ENCODE measurements at regions not wholly inside any gene's neighbourhood (a gene's known extent, or its start where the extent isn't known, plus 50 kb on each side); places are given as distances from the start of the nearest gene placed in this dataset.

DNA sequence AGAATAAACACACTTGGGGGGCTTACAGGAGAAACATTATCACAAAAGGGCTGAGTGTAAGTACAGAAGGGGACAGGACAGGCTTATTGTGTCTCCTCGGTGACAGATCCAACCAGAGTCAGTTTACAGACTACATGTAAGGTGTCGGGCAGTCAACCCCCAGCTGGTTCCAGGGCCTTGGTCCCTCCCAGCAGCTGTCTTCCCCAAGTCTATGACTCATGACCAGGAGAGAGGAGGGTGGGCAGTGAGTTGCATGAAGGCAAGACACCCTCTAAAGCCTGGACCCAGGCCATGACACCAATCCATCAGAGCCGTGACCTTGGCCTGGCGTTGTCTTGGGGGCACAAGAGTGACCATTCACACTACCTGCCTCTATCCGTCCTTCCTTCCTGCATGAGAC, 276.2 kb upstream of the CCL2 start:
- no peak overlapping the region for H3K4me3 ChIP-seq
- RAD21 ChIA-PET (ENCODE audit: unreplicated experiment) = no interaction called here
- DNase-seq (ENCODE audit: low read depth, low spot score) (no peak), ATAC-seq (no peak), FAIRE-seq (no peak)
- H4K20me1 ChIP-seq (ENCODE audit: control insufficient read depth, insufficient read depth) = no peaks in the 10 kb centered on the region
- H3K79me2 ChIP-seq (ENCODE audit: control insufficient read depth, insufficient read depth, low read length) = no peaks in the 10 kb centered on the region
- WGBS (ENCODE audit: insufficient coverage, insufficient replicate concordance, low lambda C conversion rate, missing lambda C conversion rate) = 82% methylated on average over 5 of the region's 5 CpGs
- POLR2A ChIA-PET = no interaction called here
- CTCF ChIA-PET = no interaction called here
- H3K36me3 ChIP-seq (ENCODE audit: control insufficient read depth in 2 of 2, insufficient read depth in 2 of 2, low read length in 1 of 2) = no peaks in the 10 kb centered on the region
- in situ Hi-C loops (cut with MboI) (no loop called here), intact Hi-C loops (cut with micrococcal nuclease; ENCODE audit: unreplicated experiment) (no loop called here)
- H2AFZ ChIP-seq (ENCODE audit: control insufficient read depth, low read depth, low read length) = no peak overlapping the region
- H3K4me2 ChIP-seq (ENCODE audit: control insufficient read depth, insufficient read depth) = no peak overlapping the region
- H3K27me3 ChIP-seq (replicated peaks in 1 of 2; ENCODE audit: control insufficient read depth in 2 of 2, insufficient read depth in 2 of 2, low read length in 1 of 2) = no peaks in the 10 kb centered on the region; a peak in 1 of 4 replicates
- BruUV-seq (replicated peaks) = no TSS peak
- no peak overlapping the region for H3K9ac ChIP-seq (ENCODE audit: control insufficient read depth, insufficient read depth, low read length)
- H3K4me1 ChIP-seq (ENCODE audit: control insufficient read depth, insufficient read depth, low read length) = peaks cover 14% of the 10 kb centered on the region
- SMC1A ChIA-PET (ENCODE audit: uncharacterized antibody, unreplicated experiment) = interaction anchor here (1.2 kb wide), 1 partner anchor 10 kb away, joined by 3 read pairs; no protein-coding TSS in a partner anchor
- no peaks in the 10 kb centered on the region; the same call in 2 of the 3 replicates for H3K9me3 ChIP-seq (replicated peaks; ENCODE audit: control insufficient read depth, insufficient read depth, low read length)
- no peak overlapping the region for H3K27ac ChIP-seq (ENCODE audit: control insufficient read depth, insufficient read depth)
- no peak for TF ChIP-seq ZSCAN29 (IDR thresholded peaks at IDR 0.05)
- TF ChIP-seq, protein P1, sequence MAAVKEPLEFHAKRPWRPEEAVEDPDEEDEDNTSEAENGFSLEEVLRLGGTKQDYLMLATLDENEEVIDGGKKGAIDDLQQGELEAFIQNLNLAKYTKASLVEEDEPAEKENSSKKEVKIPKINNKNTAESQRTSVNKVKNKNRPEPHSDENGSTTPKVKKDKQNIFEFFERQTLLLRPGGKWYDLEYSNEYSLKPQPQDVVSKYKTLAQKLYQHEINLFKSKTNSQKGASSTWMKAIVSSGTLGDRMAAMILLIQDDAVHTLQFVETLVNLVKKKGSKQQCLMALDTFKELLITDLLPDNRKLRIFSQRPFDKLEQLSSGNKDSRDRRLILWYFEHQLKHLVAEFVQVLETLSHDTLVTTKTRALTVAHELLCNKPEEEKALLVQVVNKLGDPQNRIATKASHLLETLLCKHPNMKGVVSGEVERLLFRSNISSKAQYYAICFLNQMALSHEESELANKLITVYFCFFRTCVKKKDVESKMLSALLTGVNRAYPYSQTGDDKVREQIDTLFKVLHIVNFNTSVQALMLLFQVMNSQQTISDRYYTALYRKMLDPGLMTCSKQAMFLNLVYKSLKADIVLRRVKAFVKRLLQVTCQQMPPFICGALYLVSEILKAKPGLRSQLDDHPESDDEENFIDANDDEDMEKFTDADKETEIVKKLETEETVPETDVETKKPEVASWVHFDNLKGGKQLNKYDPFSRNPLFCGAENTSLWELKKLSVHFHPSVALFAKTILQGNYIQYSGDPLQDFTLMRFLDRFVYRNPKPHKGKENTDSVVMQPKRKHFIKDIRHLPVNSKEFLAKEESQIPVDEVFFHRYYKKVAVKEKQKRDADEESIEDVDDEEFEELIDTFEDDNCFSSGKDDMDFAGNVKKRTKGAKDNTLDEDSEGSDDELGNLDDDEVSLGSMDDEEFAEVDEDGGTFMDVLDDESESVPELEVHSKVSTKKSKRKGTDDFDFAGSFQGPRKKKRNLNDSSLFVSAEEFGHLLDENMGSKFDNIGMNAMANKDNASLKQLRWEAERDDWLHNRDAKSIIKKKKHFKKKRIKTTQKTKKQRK (IDR thresholded peaks at IDR 0.05; ENCODE audit: low read depth, low read length) = no peak
- TF ChIP-seq KDM1A (IDR thresholded peaks at IDR 0.05; ENCODE audit: borderline replicate concordance) = no peak
- TF ChIP-seq, protein P2, sequence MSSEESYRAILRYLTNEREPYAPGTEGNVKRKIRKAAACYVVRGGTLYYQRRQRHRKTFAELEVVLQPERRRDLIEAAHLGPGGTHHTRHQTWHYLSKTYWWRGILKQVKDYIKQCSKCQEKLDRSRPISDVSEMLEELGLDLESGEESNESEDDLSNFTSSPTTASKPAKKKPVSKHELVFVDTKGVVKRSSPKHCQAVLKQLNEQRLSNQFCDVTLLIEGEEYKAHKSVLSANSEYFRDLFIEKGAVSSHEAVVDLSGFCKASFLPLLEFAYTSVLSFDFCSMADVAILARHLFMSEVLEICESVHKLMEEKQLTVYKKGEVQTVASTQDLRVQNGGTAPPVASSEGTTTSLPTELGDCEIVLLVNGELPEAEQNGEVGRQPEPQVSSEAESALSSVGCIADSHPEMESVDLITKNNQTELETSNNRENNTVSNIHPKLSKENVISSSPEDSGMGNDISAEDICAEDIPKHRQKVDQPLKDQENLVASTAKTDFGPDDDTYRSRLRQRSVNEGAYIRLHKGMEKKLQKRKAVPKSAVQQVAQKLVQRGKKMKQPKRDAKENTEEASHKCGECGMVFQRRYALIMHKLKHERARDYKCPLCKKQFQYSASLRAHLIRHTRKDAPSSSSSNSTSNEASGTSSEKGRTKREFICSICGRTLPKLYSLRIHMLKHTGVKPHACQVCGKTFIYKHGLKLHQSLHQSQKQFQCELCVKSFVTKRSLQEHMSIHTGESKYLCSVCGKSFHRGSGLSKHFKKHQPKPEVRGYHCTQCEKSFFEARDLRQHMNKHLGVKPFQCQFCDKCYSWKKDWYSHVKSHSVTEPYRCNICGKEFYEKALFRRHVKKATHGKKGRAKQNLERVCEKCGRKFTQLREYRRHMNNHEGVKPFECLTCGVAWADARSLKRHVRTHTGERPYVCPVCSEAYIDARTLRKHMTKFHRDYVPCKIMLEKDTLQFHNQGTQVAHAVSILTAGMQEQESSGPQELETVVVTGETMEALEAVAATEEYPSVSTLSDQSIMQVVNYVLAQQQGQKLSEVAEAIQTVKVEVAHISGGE (CRISPR knock-in tag; IDR thresholded peaks at IDR 0.05) = no peak
- no peak for TF ChIP-seq NFYB (IDR thresholded peaks at IDR 0.05; ENCODE audit: insufficient read depth, low read depth, low read length)
- TF ChIP-seq GATAD2B (conservative IDR thresholded peaks at IDR 0.05; ENCODE audit: low read depth) = no peak
- no peak for TF ChIP-seq ZNF274 (IDR thresholded peaks at IDR 0.05; ENCODE audit: insufficient read depth, insufficient read length)
- TF ChIP-seq MTA3 (IDR thresholded peaks at IDR 0.05; ENCODE audit: borderline replicate concordance, low read length) = no peak
- TF ChIP-seq KLF5 (IDR thresholded peaks at IDR 0.05; ENCODE audit: partially characterized antibody) = no peak
- TF ChIP-seq STAT1 (conservative IDR thresholded peaks at IDR 0.05) = no peak
- no peak for TF ChIP-seq RELA (IDR thresholded peaks at IDR 0.05; ENCODE audit: borderline replicate concordance, partially characterized antibody)
- no peak for TF ChIP-seq NFXL1 (IDR thresholded peaks at IDR 0.05; ENCODE audit: borderline replicate concordance)
- no peak for TF ChIP-seq ZNF207 (IDR thresholded peaks at IDR 0.05; ENCODE audit: borderline replicate concordance)
- TF ChIP-seq PAX5 (IDR thresholded peaks at IDR 0.05; ENCODE audit: borderline replicate concordance, low read depth, low read length) = no peak
- TF ChIP-seq, protein P3, sequence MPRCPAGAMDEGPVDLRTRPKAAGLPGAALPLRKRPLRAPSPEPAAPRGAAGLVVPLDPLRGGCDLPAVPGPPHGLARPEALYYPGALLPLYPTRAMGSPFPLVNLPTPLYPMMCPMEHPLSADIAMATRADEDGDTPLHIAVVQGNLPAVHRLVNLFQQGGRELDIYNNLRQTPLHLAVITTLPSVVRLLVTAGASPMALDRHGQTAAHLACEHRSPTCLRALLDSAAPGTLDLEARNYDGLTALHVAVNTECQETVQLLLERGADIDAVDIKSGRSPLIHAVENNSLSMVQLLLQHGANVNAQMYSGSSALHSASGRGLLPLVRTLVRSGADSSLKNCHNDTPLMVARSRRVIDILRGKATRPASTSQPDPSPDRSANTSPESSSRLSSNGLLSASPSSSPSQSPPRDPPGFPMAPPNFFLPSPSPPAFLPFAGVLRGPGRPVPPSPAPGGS (IDR thresholded peaks at IDR 0.05; ENCODE audit: borderline replicate concordance, insufficient read depth, low read depth, low read length, poor library complexity, severe bottlenecking) = no peak
- no peak for TF ChIP-seq BMI1 (IDR thresholded peaks at IDR 0.05; ENCODE audit: borderline replicate concordance)

Data from GM12878 (cell line).